ENCODE measurements at regions not wholly inside any gene's neighbourhood (a gene's known extent, or its start where the extent isn't known, plus 50 kb on each side); places are given as distances from the start of the nearest gene placed in this dataset.

DNA sequence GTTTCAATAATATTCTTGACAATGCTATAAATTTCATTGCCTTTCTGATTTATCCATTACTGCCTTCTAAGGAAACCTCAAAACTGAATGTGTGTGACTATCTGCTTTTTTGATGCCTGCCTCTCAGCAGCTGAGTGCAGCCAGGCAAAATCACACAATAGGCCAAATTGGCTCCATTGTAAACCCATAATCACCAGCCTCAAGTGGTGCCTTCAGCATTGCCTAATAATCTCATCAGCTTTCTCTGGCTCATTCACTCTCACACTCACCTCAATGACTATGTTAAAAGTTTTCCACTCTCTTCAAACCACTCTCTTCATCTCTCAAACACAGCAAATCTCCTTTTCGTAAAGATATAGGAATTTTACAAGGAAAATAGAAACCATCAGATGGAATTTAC is 182.5 kb upstream of the COL1A2 start:
- H3K27me3 Mint-ChIP-seq: no peaks in the 10 kb centered on the region
- H3K4me3 Mint-ChIP-seq: no peak overlapping the region
- H3K4me1 Mint-ChIP-seq: no peaks in the 10 kb centered on the region
- H3K9me3 Mint-ChIP-seq: no peaks in the 10 kb centered on the region
- H3K27ac Mint-ChIP-seq: no peak overlapping the region
- no peaks in the 10 kb centered on the region for H3K36me3 Mint-ChIP-seq

- no peaks in the 10 kb centered on the region for H3K9me3 Mint-ChIP-seq
- H3K36me3 Mint-ChIP-seq: no peaks in the 10 kb centered on the region
- no peaks in the 10 kb centered on the region for H3K27me3 Mint-ChIP-seq
- no peak overlapping the region for H3K4me3 Mint-ChIP-seq
- no peaks in the 10 kb centered on the region for H3K4me1 Mint-ChIP-seq
- no peak overlapping the region for H3K27ac Mint-ChIP-seq
Observed at GRCh38 chr7:94216944-94217461, 177.7 kb upstream of the COL1A2 start.

- no peaks in the 10 kb centered on the region for H3K4me1 Mint-ChIP-seq
- no peak overlapping the region for H3K27ac Mint-ChIP-seq
- H3K4me3 Mint-ChIP-seq: no peak overlapping the region
- no peaks in the 10 kb centered on the region for H3K36me3 Mint-ChIP-seq
- H3K9me3 Mint-ChIP-seq: no peaks in the 10 kb centered on the region
- no peaks in the 10 kb centered on the region for H3K27me3 Mint-ChIP-seq
Observed at GRCh38 chr7:94217766-94218165, 176.9 kb upstream of the COL1A2 start.

- Mint-ChIP-seq H3K36me3 (no peaks in the 10 kb centered on the region), H3K4me3 (no peak overlapping the region), H3K27me3 (no peaks in the 10 kb centered on the region), H3K4me1 (no peaks in the 10 kb centered on the region), H3K9me3 (no peaks in the 10 kb centered on the region), H3K27ac (no peak overlapping the region)
Observed at GRCh38 chr7:94222516-94222915, 172.2 kb upstream of the COL1A2 start.

- Mint-ChIP-seq H3K4me1 (no peaks in the 10 kb centered on the region), H3K4me3 (no peak overlapping the region), H3K9me3 (no peaks in the 10 kb centered on the region), H3K27me3 (no peaks in the 10 kb centered on the region), H3K27ac (peak overlapping the region in 1 of 3 donors; percentile 31), H3K36me3 (no peaks in the 10 kb centered on the region)
Observed at GRCh38 chr7:94223375-94224084, 171.2 kb upstream of the COL1A2 start.

GRCh38 chr7:94228223-94228622 is 166.5 kb upstream of the COL1A2 start:
- Mint-ChIP-seq H3K36me3 (peaks cover 2% of the 10 kb centered on the region), H3K27me3 (peaks cover 2% of the 10 kb centered on the region), H3K9me3 (no peaks in the 10 kb centered on the region), H3K4me3 (no peak overlapping the region), H3K4me1 (no peaks in the 10 kb centered on the region), H3K27ac (no peak overlapping the region)

DNA sequence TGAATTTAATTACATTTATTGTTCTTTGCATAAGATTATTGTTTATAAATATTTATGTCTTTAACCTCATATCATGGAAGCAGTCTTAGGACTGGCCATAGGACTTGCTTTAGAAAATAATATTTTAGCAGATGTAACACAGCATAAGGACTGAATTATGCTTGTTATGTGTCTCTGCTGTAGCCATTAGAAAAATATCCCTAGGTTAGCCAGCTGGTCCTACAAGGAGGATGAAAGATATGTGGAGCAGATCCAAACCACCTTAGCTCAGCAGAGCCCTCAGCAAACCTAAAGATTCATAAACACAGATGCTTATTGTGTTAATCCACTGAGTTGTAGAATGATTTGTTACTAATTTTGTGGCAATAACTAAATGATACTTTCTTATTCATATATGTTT is 166.0 kb upstream of the COL1A2 start:
- Mint-ChIP-seq H3K4me3 (no peak overlapping the region), H3K36me3 (peaks cover 2% of the 10 kb centered on the region), H3K4me1 (no peaks in the 10 kb centered on the region), H3K27ac (no peak overlapping the region), H3K27me3 (peaks cover 2% of the 10 kb centered on the region), H3K9me3 (no peaks in the 10 kb centered on the region)

DNA sequence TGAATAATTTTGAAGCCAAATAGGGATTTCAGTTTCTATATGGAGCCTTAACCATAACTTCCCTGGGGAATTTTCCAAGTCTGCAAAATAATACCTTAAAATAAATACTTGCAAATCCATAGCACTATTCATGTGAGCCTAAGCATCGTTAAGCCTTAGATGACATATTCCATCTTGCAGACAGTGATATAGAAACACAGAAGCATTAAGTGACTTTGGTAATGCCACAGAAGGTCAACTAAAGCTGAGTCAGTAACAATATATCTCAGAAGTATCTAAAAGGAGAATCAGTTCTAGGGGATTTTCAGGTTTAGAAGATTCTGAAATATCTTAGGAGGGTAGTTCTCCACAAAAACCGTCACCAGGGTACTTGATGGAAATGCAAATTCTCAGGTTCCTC is 163.4 kb upstream of the COL1A2 start:
- Mint-ChIP-seq H3K36me3 (peaks cover 2% of the 10 kb centered on the region), H3K27ac (no peak overlapping the region), H3K9me3 (no peaks in the 10 kb centered on the region), H3K4me1 (no peaks in the 10 kb centered on the region), H3K4me3 (no peak overlapping the region), H3K27me3 (peaks cover 2% of the 10 kb centered on the region)

DNA sequence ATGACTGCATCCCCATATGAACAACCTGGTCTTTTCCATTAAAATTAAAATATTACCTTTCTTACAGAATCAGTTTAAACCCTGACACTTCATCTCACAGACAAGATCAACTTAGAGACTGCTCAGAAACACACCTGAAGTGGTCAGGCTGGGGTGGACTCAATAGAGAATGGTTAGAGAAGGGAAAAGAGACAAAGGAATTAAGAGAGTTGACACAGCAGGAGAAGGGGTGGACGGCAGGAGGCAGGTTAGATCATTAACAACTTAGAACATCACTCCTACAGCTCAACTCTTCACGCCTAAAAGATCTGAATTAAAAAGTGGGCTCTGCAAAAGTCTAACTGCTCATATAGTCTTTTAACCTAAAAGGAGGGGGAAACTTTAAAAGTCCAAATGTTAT is 157.7 kb upstream of the COL1A2 start:
- H3K4me3 Mint-ChIP-seq: no peak overlapping the region
- H3K27me3 Mint-ChIP-seq: peaks cover 2% of the 10 kb centered on the region
- H3K9me3 Mint-ChIP-seq: no peaks in the 10 kb centered on the region
- H3K36me3 Mint-ChIP-seq: peaks cover 2% of the 10 kb centered on the region
- H3K27ac Mint-ChIP-seq: no peak overlapping the region
- H3K4me1 Mint-ChIP-seq: peaks cover 0 to 5% (median 5%) of the 10 kb centered on the region in 3 donors

DNA sequence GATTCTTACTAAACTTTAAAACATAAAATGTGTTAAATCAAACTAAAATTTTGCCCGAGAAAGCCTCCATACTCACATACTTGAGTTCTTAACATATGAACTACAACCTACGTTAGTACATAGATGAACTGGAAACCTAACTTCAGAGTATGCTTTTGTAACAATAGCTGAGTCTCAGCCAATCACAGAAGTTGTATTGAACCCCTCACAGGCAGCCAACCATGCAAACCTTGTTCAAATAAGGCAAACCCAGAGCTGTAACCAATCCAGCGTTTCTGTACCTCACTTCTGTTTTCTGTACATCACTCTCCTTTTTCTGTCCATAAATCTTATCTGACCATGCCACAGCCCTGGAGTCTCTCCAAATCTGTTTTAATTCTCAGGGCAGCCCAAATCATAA is 157.3 kb upstream of the COL1A2 start:
- H3K27me3 Mint-ChIP-seq: peaks cover 2% of the 10 kb centered on the region
- H3K36me3 Mint-ChIP-seq: peaks cover 2% of the 10 kb centered on the region
- H3K4me1 Mint-ChIP-seq: peaks cover 0 to 5% (median 5%) of the 10 kb centered on the region in 3 donors
- no peak overlapping the region for H3K27ac Mint-ChIP-seq
- H3K9me3 Mint-ChIP-seq: no peaks in the 10 kb centered on the region
- H3K4me3 Mint-ChIP-seq: no peak overlapping the region

- Mint-ChIP-seq H3K4me3 (no peak overlapping the region), H3K36me3 (no peaks in the 10 kb centered on the region), H3K4me1 (peaks cover 0 to 5% (median 5%) of the 10 kb centered on the region in 3 donors), H3K27me3 (no peaks in the 10 kb centered on the region), H3K27ac (no peak overlapping the region), H3K9me3 (no peaks in the 10 kb centered on the region)
Observed at GRCh38 chr7:94239661-94240234, 154.9 kb upstream of the COL1A2 start.

GRCh38 chr7:94240902-94241301 is 153.8 kb upstream of the COL1A2 start:
- Mint-ChIP-seq H3K4me1 (peaks cover 0 to 5% (median 5%) of the 10 kb centered on the region in 3 donors), H3K36me3 (peaks cover 2% of the 10 kb centered on the region), H3K27me3 (no peaks in the 10 kb centered on the region), H3K27ac (no peak overlapping the region), H3K4me3 (no peak overlapping the region), H3K9me3 (no peaks in the 10 kb centered on the region)

GRCh38 chr7:94241402-94241925 is 153.2 kb upstream of the COL1A2 start:
- H3K4me3 Mint-ChIP-seq: no peak overlapping the region
- peaks cover 0 to 5% (median 5%) of the 10 kb centered on the region in 3 donors for H3K4me1 Mint-ChIP-seq
- H3K36me3 Mint-ChIP-seq: peaks cover 2% of the 10 kb centered on the region
- no peak overlapping the region for H3K27ac Mint-ChIP-seq
- no peaks in the 10 kb centered on the region for H3K27me3 Mint-ChIP-seq
- no peaks in the 10 kb centered on the region for H3K9me3 Mint-ChIP-seq

- Mint-ChIP-seq H3K36me3 (peaks cover 2% of the 10 kb centered on the region), H3K4me1 (peaks cover 0 to 4% (median 0%) of the 10 kb centered on the region in 3 donors), H3K4me3 (no peak overlapping the region), H3K27me3 (peaks cover 3% of the 10 kb centered on the region), H3K9me3 (no peaks in the 10 kb centered on the region), H3K27ac (no peak overlapping the region)
Observed at GRCh38 chr7:94243066-94243711, 151.5 kb upstream of the COL1A2 start.

- peaks cover 2% of the 10 kb centered on the region for H3K36me3 Mint-ChIP-seq
- peaks cover 0 to 3% (median 0%) of the 10 kb centered on the region in 3 donors for H3K4me1 Mint-ChIP-seq
- no peaks in the 10 kb centered on the region for H3K9me3 Mint-ChIP-seq
- no peak overlapping the region for H3K27ac Mint-ChIP-seq
- peaks cover 3% of the 10 kb centered on the region for H3K27me3 Mint-ChIP-seq
- H3K4me3 Mint-ChIP-seq: no peak overlapping the region
Observed at GRCh38 chr7:94244760-94245159, 149.9 kb upstream of the COL1A2 start.

Data from IgD-negative memory B cell (primary cell).